ENCODE measurements at regions not wholly inside any gene's neighbourhood (a gene's known extent, or its start where the extent isn't known, plus 50 kb on each side); places are given as distances from the start of the nearest gene placed in this dataset.

DNA sequence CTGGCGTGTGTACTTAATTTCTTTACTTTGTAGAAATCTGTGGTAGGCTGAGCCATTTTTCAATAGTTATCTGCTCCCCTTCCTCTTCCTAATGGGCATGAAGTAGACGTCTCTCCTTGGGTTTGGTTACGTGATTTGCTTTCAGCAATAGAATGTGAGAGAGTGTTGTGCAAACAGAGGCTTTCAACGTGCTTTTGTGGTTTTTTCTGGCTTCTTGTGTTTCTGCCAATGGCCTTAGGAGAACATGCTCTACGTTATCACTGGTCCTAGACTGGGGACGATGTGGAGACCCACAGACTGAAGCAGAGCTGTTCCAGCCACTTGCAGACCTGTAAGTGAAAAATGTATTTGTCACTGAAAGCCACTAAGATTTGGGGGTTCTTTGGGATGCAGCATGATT is 107.2 kb upstream of the NPTX2 start:
- no peak overlapping the region for H3K4me3 ChIP-seq
- TF ChIP-seq POLR2AphosphoS5 (IDR thresholded peaks at IDR 0.05) (no peak), POLR2A (IDR thresholded peaks at IDR 0.05) (no peak), EP300 (IDR thresholded peaks at IDR 0.05) (no peak)
- TF ChIP-seq, protein P1, sequence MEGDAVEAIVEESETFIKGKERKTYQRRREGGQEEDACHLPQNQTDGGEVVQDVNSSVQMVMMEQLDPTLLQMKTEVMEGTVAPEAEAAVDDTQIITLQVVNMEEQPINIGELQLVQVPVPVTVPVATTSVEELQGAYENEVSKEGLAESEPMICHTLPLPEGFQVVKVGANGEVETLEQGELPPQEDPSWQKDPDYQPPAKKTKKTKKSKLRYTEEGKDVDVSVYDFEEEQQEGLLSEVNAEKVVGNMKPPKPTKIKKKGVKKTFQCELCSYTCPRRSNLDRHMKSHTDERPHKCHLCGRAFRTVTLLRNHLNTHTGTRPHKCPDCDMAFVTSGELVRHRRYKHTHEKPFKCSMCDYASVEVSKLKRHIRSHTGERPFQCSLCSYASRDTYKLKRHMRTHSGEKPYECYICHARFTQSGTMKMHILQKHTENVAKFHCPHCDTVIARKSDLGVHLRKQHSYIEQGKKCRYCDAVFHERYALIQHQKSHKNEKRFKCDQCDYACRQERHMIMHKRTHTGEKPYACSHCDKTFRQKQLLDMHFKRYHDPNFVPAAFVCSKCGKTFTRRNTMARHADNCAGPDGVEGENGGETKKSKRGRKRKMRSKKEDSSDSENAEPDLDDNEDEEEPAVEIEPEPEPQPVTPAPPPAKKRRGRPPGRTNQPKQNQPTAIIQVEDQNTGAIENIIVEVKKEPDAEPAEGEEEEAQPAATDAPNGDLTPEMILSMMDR (IDR thresholded peaks at IDR 0.05): no peak
- H3K27ac ChIP-seq: no peak overlapping the region
- 44% methylated on average over 6 of the region's 6 CpGs for WGBS
- no peak for DNase-seq (ENCODE audit: low spot score in 2 of 2)
- peaks cover 11% of the 10 kb centered on the region for H3K9me3 ChIP-seq
- no peaks in the 10 kb centered on the region for H3K4me1 ChIP-seq
- H3K36me3 ChIP-seq: no peaks in the 10 kb centered on the region
- peaks cover 5% of the 10 kb centered on the region for H3K27me3 ChIP-seq

DNA sequence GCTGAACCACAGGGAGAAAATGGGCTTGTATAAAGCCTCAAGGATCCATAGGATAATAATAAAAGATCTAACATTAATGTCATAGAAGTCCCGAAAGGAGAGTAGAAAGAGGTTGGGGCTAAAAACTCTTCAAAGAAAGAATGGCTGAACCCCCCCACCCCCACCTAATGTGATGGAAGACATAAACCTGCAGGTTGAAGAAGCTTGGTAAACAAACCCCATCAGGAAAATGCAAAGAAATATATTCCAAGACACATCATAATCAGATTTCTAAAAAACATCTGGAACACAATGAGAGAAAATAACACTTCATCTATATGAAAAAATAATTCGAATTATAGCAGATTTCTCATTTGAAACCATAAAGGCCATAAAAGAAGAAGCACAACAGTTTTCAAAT is 105.6 kb upstream of the BAIAP2L1 start:
- WGBS: 85% methylated on average over 2 of the region's 2 CpGs
- no peak for DNase-seq (ENCODE audit: low spot score in 2 of 2)
- Histone ChIP-seq H3K4me3 (no peak overlapping the region), H3K9me3 (peaks cover 11% of the 10 kb centered on the region), H3K27ac (no peak overlapping the region), H3K4me1 (no peaks in the 10 kb centered on the region), H3K27me3 (peaks cover 5% of the 10 kb centered on the region), H3K36me3 (no peaks in the 10 kb centered on the region)
- TF ChIP-seq POLR2AphosphoS5 (IDR thresholded peaks at IDR 0.05): no peak
- TF ChIP-seq, protein P1 (IDR thresholded peaks at IDR 0.05): no peak
- no peak for TF ChIP-seq EP300 (IDR thresholded peaks at IDR 0.05)
- TF ChIP-seq POLR2A (IDR thresholded peaks at IDR 0.05): no peak

DNA sequence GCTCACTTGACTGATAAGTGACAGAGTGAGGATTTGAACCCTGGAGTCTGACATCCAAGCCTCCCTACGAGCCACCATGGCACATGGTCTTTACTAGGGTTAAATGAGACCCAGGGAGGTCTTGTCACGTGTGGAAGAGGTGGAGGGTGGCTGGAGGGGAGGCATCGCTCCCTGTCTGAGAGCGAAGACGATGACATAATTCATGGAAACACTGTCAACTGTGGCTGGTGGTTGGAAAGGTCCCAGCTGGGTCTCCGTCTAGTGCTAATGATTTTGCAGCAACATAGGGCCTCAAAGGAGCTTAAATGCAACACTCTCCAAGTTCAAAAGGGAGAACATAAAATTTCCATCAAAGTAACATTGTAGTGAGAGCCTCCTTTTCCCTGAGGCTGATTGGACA is 99.9 kb upstream of the BAIAP2L1 start:
- no peak for DNase-seq (ENCODE audit: low spot score in 2 of 2)
- Histone ChIP-seq H3K9me3 (peaks cover 7% of the 10 kb centered on the region), H3K4me3 (no peak overlapping the region), H3K27ac (no peak overlapping the region), H3K4me1 (no peaks in the 10 kb centered on the region), H3K36me3 (no peaks in the 10 kb centered on the region), H3K27me3 (no peaks in the 10 kb centered on the region)
- 46% methylated on average over 6 of the region's 6 CpGs for WGBS
- TF ChIP-seq POLR2AphosphoS5 (IDR thresholded peaks at IDR 0.05) (no peak), POLR2A (IDR thresholded peaks at IDR 0.05) (no peak), EP300 (IDR thresholded peaks at IDR 0.05) (no peak)
- TF ChIP-seq, protein P1 (IDR thresholded peaks at IDR 0.05): no peak

DNA sequence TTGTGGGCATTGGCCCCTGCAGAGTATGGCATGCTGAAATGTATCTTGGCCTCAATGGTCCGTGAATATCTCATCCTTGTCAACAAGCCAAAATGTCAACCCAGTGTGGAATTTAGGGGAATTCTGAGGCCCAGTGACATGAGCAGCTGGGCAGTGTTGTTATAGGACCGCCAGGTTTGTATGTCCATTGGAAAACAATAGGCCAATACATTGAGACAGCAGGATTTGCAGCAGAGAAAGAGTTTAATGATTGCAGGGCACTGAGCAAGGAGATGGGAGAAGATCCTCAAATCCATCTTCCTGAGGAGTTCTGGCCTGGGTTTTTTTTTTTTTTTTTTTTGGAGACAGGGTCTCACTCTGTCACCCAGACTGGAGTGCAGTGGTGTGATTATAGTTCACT is 95.7 kb upstream of the BAIAP2L1 start:
- DNase-seq (ENCODE audit: low spot score in 2 of 2): no peak
- TF ChIP-seq POLR2A (IDR thresholded peaks at IDR 0.05): no peak
- TF ChIP-seq, protein P1 (IDR thresholded peaks at IDR 0.05): no peak
- no peak for TF ChIP-seq EP300 (IDR thresholded peaks at IDR 0.05)
- TF ChIP-seq POLR2AphosphoS5 (IDR thresholded peaks at IDR 0.05): no peak
- no peak overlapping the region for H3K27ac ChIP-seq
- peaks cover 7% of the 10 kb centered on the region for H3K9me3 ChIP-seq
- no peaks in the 10 kb centered on the region for H3K4me1 ChIP-seq
- H3K27me3 ChIP-seq: no peaks in the 10 kb centered on the region
- no peaks in the 10 kb centered on the region for H3K36me3 ChIP-seq
- H3K4me3 ChIP-seq: no peak overlapping the region
- WGBS: 79% methylated on average over 2 of the region's 2 CpGs

DNA sequence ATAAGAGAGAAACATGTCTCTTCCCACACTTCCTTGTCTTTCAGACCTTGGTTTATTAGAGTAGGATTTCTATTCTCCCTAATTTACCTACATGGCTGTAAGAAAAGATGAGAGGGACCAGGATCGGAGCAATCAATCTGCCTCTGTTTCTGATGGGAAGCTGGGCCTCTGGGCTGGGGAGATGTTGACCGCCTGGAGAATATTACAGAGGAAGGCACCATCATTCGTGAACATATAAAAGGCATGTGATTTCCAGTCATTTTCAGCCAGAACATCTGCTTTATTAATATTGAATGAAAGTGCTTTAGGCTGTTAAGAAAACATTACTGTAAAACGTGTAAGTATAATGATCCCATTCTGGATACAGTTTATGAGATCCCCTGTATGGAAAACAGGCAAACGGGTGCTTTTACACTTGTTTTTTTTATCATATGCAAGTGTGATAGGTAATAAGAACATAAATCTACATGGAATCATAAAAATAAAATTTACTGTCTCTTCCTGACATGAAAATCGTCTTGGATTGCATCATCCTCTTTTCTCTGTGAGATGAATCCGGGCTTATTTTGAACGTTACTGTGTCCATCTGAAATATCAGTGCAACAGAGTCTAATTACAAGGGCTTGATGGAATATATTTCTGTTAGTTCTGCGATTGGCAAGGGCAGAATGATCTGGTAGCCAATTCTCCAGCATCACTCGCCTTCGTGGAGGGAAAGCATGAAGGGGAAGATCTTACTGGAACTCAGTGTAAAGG is 94.5 kb upstream of the BAIAP2L1 start:
- Histone ChIP-seq H3K27ac (no peak overlapping the region), H3K27me3 (no peaks in the 10 kb centered on the region), H3K9me3 (peaks cover 10% of the 10 kb centered on the region), H3K4me3 (no peak overlapping the region), H3K4me1 (no peaks in the 10 kb centered on the region), H3K36me3 (no peaks in the 10 kb centered on the region)
- DNase-seq (ENCODE audit: low spot score in 2 of 2): no peak
- 58% methylated on average over 11 of the region's 11 CpGs for WGBS
- TF ChIP-seq, protein P1 (IDR thresholded peaks at IDR 0.05): no peak
- no peak for TF ChIP-seq EP300 (IDR thresholded peaks at IDR 0.05)
